ENCODE measurements at regions not wholly inside any gene's neighbourhood (a gene's known extent, or its start where the extent isn't known, plus 50 kb on each side); places are given as distances from the start of the nearest gene placed in this dataset.

- no peak overlapping the region for H3K4me3 ChIP-seq (replicated peaks; ENCODE audit: low read depth, low read length)
- no peak for TF ChIP-seq CTCF (IDR thresholded peaks at IDR 0.05; ENCODE audit: low read depth, low read length, missing control alignments)
- DNase-seq (ENCODE audit: extremely low read depth, low read depth) = no peak
These were observed 55.7 kb upstream of the ACADM start for GRCh38 chr1:75668813-75669212.

- TF ChIP-seq CTCF (IDR thresholded peaks at IDR 0.05; ENCODE audit: low read depth, low read length, missing control alignments) = no peak
- no peak for DNase-seq (ENCODE audit: extremely low read depth, low read depth)
- H3K4me3 ChIP-seq (replicated peaks; ENCODE audit: low read depth, low read length) = no peak overlapping the region
These were observed 52.8 kb upstream of the ACADM start for GRCh38 chr1:75671708-75672107.

- H3K4me3 ChIP-seq (replicated peaks; ENCODE audit: low read depth, low read length) = no peak overlapping the region
- no peak for DNase-seq (ENCODE audit: extremely low read depth, low read depth)
- no peak for TF ChIP-seq CTCF (IDR thresholded peaks at IDR 0.05; ENCODE audit: low read depth, low read length, missing control alignments)
These were observed 52.4 kb upstream of the ACADM start for GRCh38 chr1:75672108-75672507.

- peak; percentile 60 for DNase-seq (ENCODE audit: extremely low read depth, low read depth)
- no peak overlapping the region for H3K4me3 ChIP-seq (replicated peaks; ENCODE audit: low read depth, low read length)
- no peak for TF ChIP-seq CTCF (IDR thresholded peaks at IDR 0.05; ENCODE audit: low read depth, low read length, missing control alignments)
These were observed 51.7 kb upstream of the ACADM start for GRCh38 chr1:75672528-75673393.

GRCh38 chr1:75673399-75673798 is 51.1 kb upstream of the ACADM start:
- no peak overlapping the region for H3K4me3 ChIP-seq (replicated peaks; ENCODE audit: low read depth, low read length)
- no peak for TF ChIP-seq CTCF (IDR thresholded peaks at IDR 0.05; ENCODE audit: low read depth, low read length, missing control alignments)

GRCh38 chr1:75673885-75674284 is 50.6 kb upstream of the ACADM start:
- no peak overlapping the region for H3K4me3 ChIP-seq (replicated peaks; ENCODE audit: low read depth, low read length)
- DNase-seq (ENCODE audit: extremely low read depth, low read depth) = no peak
- no peak for TF ChIP-seq CTCF (IDR thresholded peaks at IDR 0.05; ENCODE audit: low read depth, low read length, missing control alignments)

More at GRCh38 chr1:75673399-75673798, 51.1 kb upstream of the ACADM start:
- no peak for DNase-seq (ENCODE audit: extremely low read depth, low read depth)

Measured in HFF-Myc (cell line).